HUES64 (cell line): ENCODE measurements at regions not wholly inside any gene's neighbourhood (a gene's known extent, or its start where the extent isn't known, plus 50 kb on each side); places are given as distances from the start of the nearest gene placed in this dataset.
"Not testable (repeated sequence)": the region's sequence is repeated elsewhere in the genome, so short reads cannot be mapped to it uniquely, and the experiment has no call there.

Experiments
- H3K27ac ChIP-seq: 2 replicates; pipeline ENCODE4 v1.7.0; 2013; ENCODE audit warnings: low read depth, low read length, inconsistent platforms
- H3K27me3 ChIP-seq: 2 replicates; pipeline ENCODE4 v1.6.1; 2013; ENCODE audit warnings: mild to moderate bottlenecking, low read length; ENCODE audit not compliant: insufficient read depth
- H3K36me3 ChIP-seq: 2 replicates; pipeline ENCODE4 v1.6.1; 2013; ENCODE audit warnings: mild to moderate bottlenecking, low read length; ENCODE audit not compliant: insufficient read depth
- H3K4me1 ChIP-seq: 2 replicates; pipeline ENCODE4 v1.6.1; 2013; ENCODE audit warnings: mild to moderate bottlenecking, low read length, moderate library complexity; ENCODE audit not compliant: insufficient read depth
- H3K4me3 ChIP-seq: 2 replicates; pipeline ENCODE4 v1.5.1; 2013; ENCODE audit warnings: mild to moderate bottlenecking, low read length, moderate library complexity
- H3K9ac ChIP-seq: 2 replicates; pipeline ENCODE4 v1.6.1; 2013; ENCODE audit warnings: mild to moderate bottlenecking, low read depth, low read length
- H3K9me3 ChIP-seq: 2 replicates; pipeline ENCODE4 v1.6.1; 2013; ENCODE audit warnings: low read depth, low read length; ENCODE audit not compliant: insufficient read depth
- WGBS: fragments of 150-250, 120-280 bp; methylation state at CpG from one replicate; pipeline ENCODE4 v1.1.7; 2013; ENCODE audit warnings: missing lambda C conversion rate; 5-methylcytosine and 5-hydroxymethylcytosine counted together

DNA sequence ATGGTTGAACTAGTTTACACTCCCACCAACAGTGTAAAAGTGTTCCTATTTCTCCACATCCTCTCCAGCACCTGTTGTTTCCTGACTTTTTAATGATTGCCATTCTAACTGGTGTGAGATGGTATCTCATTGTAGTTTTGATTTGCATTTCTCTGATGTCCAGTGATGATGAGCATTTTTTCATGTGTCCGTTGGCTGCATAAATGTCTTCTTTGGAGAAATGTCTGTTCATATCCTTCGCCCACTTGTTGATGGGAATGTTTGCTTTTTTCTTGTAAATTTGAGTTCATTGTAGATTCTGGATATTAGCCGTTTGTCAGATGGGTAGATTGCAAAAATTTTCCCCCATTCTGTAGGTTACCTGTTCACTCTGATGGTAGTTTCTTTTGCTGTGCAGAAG lies 155.0 kb upstream of the CNKSR2 start:
- H3K9me3 ChIP-seq, H3K4me3 ChIP-seq, H3K4me1 ChIP-seq, H3K27me3 ChIP-seq, H3K27ac ChIP-seq, H3K9ac ChIP-seq, H3K36me3 ChIP-seq: not testable (repeated sequence)
- 92% methylated on average over 2 of the region's 3 CpGs for WGBS

- Histone ChIP-seq H3K9me3 (no peaks in the 10 kb centered on the region), H3K27ac (no peak overlapping the region), H3K4me3 (no peak overlapping the region), H3K27me3 (no peaks in the 10 kb centered on the region), H3K36me3 (no peaks in the 10 kb centered on the region), H3K9ac (no peak overlapping the region), H3K4me1 (no peaks in the 10 kb centered on the region)
- WGBS: 71% methylated on average over 1 of the region's 1 CpG
These were observed 148.6 kb upstream of the CNKSR2 start for GRCh38 chrX:21225643-21226042.

DNA sequence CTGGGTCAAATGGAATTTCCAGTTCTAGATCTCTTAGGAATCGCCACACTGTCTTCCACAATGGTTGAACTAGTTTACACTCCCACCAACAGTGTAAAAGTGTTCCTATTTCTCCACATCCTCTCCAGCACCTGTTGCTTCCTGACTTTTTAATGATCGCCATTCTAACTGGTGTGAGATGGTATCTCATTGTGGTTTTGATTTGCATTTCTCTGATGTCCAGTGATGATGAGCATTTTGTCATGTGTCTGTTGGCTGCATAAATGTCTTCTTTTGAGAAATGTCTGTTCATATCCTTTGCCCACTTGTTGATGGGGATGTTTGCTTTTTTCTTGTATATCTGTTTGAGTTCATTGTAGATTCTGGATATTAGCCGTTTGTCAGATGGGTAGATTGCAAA lies 145.2 kb upstream of the CNKSR2 start:
- H3K9ac ChIP-seq, H3K27me3 ChIP-seq, H3K4me1 ChIP-seq, H3K9me3 ChIP-seq, H3K4me3 ChIP-seq, H3K27ac ChIP-seq, H3K36me3 ChIP-seq: not testable (repeated sequence)
- WGBS: 100% methylated on average over 2 of the region's 3 CpGs

- Histone ChIP-seq H3K9me3 (no peaks in the 10 kb centered on the region), H3K4me1 (no peaks in the 10 kb centered on the region), H3K36me3 (no peaks in the 10 kb centered on the region), H3K4me3 (no peak overlapping the region), H3K9ac (no peak overlapping the region), H3K27me3 (no peaks in the 10 kb centered on the region), H3K27ac (no peak overlapping the region)
- WGBS: no CpG with 5 or more reads among the region's 3 CpGs
These were observed 119.1 kb upstream of the CNKSR2 start for GRCh38 chrX:21255032-21255618.

- no CpG with 5 or more reads among the region's 1 CpG for WGBS
- no peak overlapping the region for H3K4me3 ChIP-seq
These were observed 107.3 kb upstream of the CNKSR2 start for GRCh38 chrX:21266949-21267348.

GRCh38 chrX:21276736-21277433 lies 97.3 kb upstream of the CNKSR2 start:
- no peaks in the 10 kb centered on the region for H3K4me1 ChIP-seq
- WGBS: 95% methylated on average over 8 of the region's 8 CpGs
- H3K9ac ChIP-seq: no peak overlapping the region
- no peak overlapping the region for H3K4me3 ChIP-seq
- H3K36me3 ChIP-seq: no peaks in the 10 kb centered on the region
- H3K27me3 ChIP-seq: no peaks in the 10 kb centered on the region
- no peak overlapping the region for H3K27ac ChIP-seq
- no peaks in the 10 kb centered on the region for H3K9me3 ChIP-seq

More at GRCh38 chrX:21266949-21267348, 107.3 kb upstream of the CNKSR2 start:
- H3K36me3 ChIP-seq: no peaks in the 10 kb centered on the region
- H3K9ac ChIP-seq: no peak overlapping the region
- no peaks in the 10 kb centered on the region for H3K4me1 ChIP-seq
- H3K27ac ChIP-seq: no peak overlapping the region
- H3K9me3 ChIP-seq: no peaks in the 10 kb centered on the region
- H3K27me3 ChIP-seq: no peaks in the 10 kb centered on the region

GRCh38 chrX:21289232-21289631 lies 85.0 kb upstream of the CNKSR2 start:
- Histone ChIP-seq H3K36me3 (no peaks in the 10 kb centered on the region), H3K4me1 (no peaks in the 10 kb centered on the region), H3K9ac (no peak overlapping the region), H3K9me3 (no peaks in the 10 kb centered on the region), H3K27me3 (no peaks in the 10 kb centered on the region), H3K27ac (no peak overlapping the region), H3K4me3 (no peak overlapping the region)
- 89% methylated on average over 2 of the region's 2 CpGs for WGBS

- Histone ChIP-seq H3K4me3 (no peak overlapping the region), H3K9me3 (no peaks in the 10 kb centered on the region), H3K4me1 (no peaks in the 10 kb centered on the region), H3K9ac (no peak overlapping the region), H3K36me3 (no peaks in the 10 kb centered on the region), H3K27ac (no peak overlapping the region), H3K27me3 (no peaks in the 10 kb centered on the region)
- WGBS: 89% methylated on average over 7 of the region's 12 CpGs
These were observed 78.9 kb upstream of the CNKSR2 start for GRCh38 chrX:21295246-21295820.

GRCh38 chrX:21305799-21306336 lies 68.3 kb upstream of the CNKSR2 start:
- H3K9ac ChIP-seq: no peak overlapping the region
- no peak overlapping the region for H3K4me3 ChIP-seq
- H3K27me3 ChIP-seq: no peaks in the 10 kb centered on the region
- 100% methylated on average over 1 of the region's 2 CpGs for WGBS
- H3K36me3 ChIP-seq: no peaks in the 10 kb centered on the region
- no peak overlapping the region for H3K27ac ChIP-seq
- H3K9me3 ChIP-seq: no peaks in the 10 kb centered on the region
- H3K4me1 ChIP-seq: no peaks in the 10 kb centered on the region

DNA sequence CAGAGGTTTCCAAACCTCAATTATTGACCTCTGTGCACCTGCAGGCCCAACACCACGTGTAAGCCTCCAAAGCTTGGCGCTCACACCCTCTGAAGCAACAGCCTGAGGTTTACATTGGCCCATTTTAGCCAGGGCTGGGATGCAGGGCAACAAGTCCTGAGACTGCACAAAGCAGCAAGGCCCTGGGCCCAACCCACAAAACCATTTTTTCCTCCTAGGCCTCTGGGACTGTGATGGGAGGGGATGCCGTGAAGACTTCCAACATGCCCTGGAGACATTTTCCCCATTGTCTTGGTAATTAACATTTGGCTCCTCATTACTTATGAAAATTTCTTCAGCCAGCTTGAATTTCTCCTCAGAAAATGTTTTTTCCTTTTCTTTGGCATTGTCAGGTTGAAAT lies 54.9 kb upstream of the CNKSR2 start:
- no peaks in the 10 kb centered on the region for H3K9me3 ChIP-seq
- H3K9ac ChIP-seq: no peak overlapping the region
- H3K27me3 ChIP-seq: no peaks in the 10 kb centered on the region
- H3K4me3 ChIP-seq: no peak overlapping the region
- H3K4me1 ChIP-seq: no peaks in the 10 kb centered on the region
- 97% methylated on average over 3 of the region's 3 CpGs for WGBS
- H3K36me3 ChIP-seq: no peaks in the 10 kb centered on the region
- H3K27ac ChIP-seq: no peak overlapping the region
